ENCODE measurements at regions not wholly inside any gene's neighbourhood (a gene's known extent, or its start where the extent isn't known, plus 50 kb on each side); places are given as distances from the start of the nearest gene placed in this dataset.
A peak's percentile ranks its signal among the peaks of the same experiment; 100 is the strongest.

DNA sequence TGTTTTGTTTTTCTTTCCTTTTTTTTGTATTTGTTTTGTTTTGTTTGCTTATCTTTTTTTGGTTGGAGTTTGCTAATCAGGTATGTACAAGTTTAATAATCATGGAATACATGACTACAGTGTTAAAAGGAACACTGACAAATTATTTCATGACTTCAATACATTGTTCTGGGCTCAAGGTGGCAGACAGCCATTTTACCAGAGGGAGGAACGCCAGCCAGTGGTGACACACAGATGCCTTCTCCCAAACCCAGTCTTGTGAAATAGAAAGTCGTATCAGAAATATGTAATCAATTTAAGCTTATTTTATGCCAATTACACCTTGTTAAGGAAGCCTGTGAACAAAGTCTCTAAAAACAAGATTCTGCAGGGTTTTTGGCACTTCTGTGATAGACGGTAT is 264.0 kb upstream of the EPHA4 start:
- FAIRE-seq (no peak), DNase-seq (ENCODE audit: insufficient read length, low spot score) (no peak)
- no peak for TF ChIP-seq POLR2A (IDR thresholded peaks at IDR 0.05; ENCODE audit: low read depth, low read length)

DNA sequence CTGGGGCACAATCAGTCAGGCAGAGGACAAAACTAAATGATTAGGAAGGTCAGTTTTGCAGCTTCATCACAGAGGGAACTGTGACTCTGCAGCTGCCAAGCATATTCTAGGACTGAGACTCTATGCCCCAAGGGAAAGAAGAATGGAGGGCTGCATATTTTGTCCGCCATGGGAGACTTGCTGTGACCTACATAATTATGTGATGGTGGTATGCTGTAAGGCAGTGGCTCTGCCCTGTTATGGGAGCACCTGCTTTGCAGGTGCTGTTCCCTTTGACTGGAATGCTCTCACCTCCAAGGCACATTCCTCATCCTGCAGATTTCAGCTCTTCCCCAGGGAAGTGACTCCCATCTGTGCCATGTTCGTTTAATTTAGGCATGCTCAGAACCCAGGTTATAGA is 261.9 kb upstream of the EPHA4 start:
- FAIRE-seq = no peak
- DNase-seq (ENCODE audit: insufficient read length, low spot score) = no peak
- TF ChIP-seq POLR2A (IDR thresholded peaks at IDR 0.05; ENCODE audit: low read depth, low read length) = no peak

DNA sequence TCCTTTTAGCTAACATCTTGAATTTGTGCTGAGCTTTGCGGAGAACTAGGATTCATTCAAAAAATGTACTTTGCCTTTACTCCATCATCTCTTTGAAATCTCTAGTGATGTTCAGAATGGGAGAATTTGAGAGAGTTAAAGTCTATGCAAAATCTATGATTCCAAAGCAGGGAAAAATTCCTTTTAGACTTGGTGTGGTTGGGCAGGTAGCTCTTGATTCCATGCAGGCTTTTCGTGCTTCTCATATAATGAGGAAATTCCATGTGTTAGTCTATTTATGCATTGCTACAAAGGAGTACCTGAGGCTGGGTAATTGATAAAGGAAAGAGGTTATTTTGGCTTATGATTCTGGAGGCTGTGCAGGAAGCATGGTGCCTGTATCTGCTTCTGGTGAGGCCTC is 258.9 kb upstream of the EPHA4 start:
- FAIRE-seq = no peak
- DNase-seq (ENCODE audit: insufficient read length, low spot score) = no peak
- TF ChIP-seq POLR2A (IDR thresholded peaks at IDR 0.05; ENCODE audit: low read depth, low read length) = no peak

DNA sequence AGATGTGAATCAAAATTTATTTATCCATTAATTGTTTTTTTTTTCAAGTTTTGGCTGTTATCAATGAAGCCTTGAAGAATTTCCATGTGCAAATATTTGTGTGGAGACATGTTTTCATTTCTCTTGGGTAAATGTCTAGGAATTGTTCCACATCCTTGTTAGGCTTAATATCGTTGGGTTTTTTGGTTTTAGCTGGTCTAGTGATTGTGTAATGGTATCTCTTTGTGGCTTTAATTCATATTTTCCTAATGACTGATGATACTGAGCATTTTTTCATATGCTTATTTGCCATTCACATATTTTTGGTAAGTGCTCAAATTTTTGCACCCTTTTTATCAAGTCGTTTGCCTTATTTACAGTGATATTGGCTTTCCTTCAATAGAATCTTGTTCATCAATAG is 250.3 kb upstream of the EPHA4 start:
- no peak for FAIRE-seq
- no peak for TF ChIP-seq POLR2A (IDR thresholded peaks at IDR 0.05; ENCODE audit: low read depth, low read length)
- no peak for DNase-seq (ENCODE audit: insufficient read length, low spot score)

DNA sequence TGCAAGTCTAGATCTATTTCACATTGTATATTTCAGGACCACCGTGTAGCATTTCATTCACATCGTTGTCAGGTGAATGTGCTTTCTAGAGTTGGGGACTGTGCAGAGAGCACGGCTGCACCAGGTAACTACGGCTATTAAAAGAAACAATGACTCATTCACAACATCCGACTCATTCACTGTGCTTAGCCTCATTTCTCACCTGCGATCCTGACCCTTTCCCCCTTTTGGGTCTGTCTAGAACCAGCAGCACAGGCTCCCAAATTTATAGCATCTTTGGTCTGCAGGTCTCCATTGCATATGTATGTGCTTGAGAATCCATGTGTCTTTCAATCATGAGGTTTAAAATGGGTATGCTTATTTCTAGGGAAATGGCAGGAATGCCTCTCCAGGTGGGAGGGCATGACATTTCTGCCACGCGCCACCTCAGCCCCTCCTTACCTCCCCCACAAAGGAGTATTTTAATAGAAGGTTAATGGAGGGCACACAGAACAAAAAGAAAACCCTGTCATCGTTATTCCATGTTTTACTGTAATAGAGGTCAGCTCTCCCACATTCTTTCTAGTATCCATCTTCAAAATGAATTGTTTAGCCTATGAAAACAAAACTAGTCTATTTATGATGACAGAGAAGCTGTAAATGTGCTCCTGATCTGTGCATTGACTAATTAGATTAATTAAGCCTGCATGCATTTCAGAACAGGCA is 246.7 kb upstream of the EPHA4 start:
- no peak for TF ChIP-seq POLR2A (IDR thresholded peaks at IDR 0.05; ENCODE audit: low read depth, low read length)
- DNase-seq (ENCODE audit: insufficient read length, low spot score) (no peak), FAIRE-seq (no peak)

DNA sequence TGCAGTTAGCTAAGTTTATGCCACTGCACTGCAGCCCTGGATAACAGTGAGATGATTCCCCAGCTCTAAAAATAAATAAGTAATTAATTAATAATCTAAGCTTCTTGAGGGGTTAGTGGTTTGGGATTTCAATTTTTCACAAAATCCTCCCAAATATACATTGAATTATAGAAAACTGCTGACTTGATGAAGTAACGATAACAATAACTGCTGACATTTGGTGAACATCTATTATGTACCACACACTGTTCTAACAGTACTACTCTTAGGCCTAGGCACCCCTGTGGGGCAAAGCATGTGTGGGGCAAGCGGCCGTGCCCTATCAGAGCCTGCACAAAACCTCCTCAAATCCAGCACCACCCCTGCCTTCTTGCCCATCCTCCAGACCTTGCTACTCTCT is 245.8 kb upstream of the EPHA4 start:
- DNase-seq (ENCODE audit: insufficient read length, low spot score) = no peak
- no peak for FAIRE-seq
- no peak for TF ChIP-seq POLR2A (IDR thresholded peaks at IDR 0.05; ENCODE audit: low read depth, low read length)

DNA sequence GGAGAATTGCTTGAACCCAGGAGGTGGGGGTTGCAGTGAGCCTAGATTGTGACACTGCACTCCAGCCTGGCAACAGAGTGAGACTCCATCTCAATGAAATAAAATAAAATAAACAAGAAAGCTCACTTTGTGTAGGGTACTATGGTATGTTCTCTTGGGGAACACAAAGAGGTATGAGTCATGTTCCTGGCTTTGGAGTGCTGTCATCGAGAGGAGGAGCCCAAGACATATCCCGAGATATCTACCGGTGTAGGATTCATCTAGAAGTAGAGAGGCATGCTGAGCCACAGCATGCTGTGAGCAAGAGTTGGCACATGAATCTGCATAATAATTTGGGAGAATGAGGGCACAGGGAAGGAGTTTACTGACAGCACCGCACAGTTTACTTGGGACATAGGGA is 244.9 kb upstream of the EPHA4 start:
- FAIRE-seq (peak; percentile 11), DNase-seq (ENCODE audit: insufficient read length, low spot score) (peak; percentile 22)
- no peak for TF ChIP-seq POLR2A (IDR thresholded peaks at IDR 0.05; ENCODE audit: low read depth, low read length)

DNA sequence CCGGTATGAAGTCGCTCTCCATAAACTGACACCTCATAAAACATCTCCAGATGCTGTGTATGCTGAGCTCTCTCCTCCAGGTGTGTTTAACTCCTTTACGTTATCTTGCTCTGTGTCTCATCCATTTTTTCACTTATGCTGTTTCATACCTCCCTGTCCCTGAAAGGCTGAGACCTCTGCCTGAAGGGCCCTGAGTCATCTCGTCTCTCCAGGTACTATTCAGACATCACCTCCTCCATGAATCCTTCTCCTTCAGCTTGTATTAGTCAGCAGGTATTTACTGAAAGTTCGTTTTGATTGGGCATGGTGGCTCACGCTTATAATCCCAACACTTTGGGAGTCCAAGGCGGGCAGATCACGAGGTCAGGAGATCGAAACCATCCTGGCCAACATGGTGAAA is 244.5 kb upstream of the EPHA4 start:
- FAIRE-seq (no peak), DNase-seq (ENCODE audit: insufficient read length, low spot score) (no peak)
- TF ChIP-seq POLR2A (IDR thresholded peaks at IDR 0.05; ENCODE audit: low read depth, low read length) = no peak

DNA sequence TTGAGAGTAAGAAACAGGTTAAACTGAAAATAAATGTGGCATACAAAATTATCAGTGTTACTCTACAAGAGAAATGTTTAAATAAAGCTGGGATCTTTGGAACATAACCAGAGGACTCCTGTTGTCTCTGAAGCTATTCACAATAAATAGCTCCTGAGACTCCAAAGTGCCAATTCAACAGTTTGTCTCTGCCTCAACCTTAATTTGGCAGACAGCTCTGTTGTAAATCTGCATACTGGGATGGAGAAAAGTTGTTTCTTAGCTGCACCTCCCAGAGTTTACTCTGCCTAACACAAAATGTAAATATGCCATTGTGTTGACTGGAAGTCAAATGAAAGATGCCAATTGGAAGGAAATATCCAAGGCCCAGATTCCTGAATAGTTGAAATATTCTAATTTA is 238.5 kb upstream of the EPHA4 start:
- FAIRE-seq = no peak
- no peak for TF ChIP-seq POLR2A (IDR thresholded peaks at IDR 0.05; ENCODE audit: low read depth, low read length)
- no peak for DNase-seq (ENCODE audit: insufficient read length, low spot score)

DNA sequence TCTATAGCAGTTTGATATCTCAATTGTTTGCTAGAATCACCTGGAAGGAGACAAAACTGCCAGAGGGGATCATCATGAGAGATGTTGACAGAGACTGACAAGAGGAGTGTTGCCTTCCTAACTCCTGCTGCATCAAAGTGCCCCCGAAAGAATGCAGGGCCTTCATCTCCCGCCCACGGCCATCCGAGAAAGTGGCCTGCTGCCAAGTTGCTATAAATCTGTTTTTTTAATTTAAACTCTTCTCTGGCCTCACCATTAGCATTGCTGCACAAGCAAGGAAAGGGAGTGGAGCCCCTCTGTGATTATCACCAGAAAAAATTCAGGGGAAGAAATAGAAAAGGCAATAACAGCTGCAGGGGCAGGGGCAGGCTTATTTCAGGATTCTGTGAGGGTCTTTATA is 238.1 kb upstream of the EPHA4 start:
- no peak for TF ChIP-seq POLR2A (IDR thresholded peaks at IDR 0.05; ENCODE audit: low read depth, low read length)
- DNase-seq (ENCODE audit: insufficient read length, low spot score) (no peak), FAIRE-seq (no peak)

DNA sequence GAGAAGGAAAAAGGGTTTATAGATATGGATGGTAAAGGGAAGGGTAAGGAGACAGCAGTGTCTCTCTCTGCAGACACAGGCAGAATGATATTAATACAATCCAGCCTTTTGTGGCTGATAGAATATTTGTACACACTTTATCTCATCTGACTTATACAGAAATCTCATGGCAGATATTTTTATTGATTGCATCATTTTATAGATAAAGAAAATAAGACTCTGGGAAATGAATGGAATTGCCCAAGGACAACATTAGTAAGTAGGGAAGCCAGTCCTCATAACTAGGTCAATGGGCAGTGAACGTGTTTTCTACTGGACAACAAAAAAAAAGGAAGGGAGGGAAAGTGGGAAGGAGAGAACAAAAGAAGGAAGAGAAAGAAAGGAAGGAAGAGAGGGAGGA is 236.4 kb upstream of the EPHA4 start:
- FAIRE-seq (no peak), DNase-seq (ENCODE audit: insufficient read length, low spot score) (no peak)
- TF ChIP-seq POLR2A (IDR thresholded peaks at IDR 0.05; ENCODE audit: low read depth, low read length) = no peak

DNA sequence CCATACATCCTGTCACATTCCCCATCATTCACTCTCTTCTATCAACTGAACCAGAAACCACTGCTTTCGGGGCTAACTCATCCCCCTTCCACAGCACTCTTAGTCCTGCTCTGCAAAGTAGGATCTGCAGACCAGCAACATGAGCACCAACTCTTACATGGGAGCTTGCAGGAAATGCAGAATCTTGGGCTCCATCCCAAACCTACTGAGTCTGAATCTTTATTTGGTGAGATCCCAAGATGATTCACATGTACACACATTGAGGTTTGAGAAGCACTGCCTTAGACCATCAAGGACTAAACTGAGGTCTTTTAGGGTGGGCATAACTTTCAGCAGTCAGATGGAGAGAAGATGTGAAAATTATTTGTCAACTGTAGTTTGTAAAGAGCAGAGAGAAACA is 235.6 kb upstream of the EPHA4 start:
- FAIRE-seq (no peak), DNase-seq (ENCODE audit: insufficient read length, low spot score) (no peak)
- no peak for TF ChIP-seq POLR2A (IDR thresholded peaks at IDR 0.05; ENCODE audit: low read depth, low read length)

DNA sequence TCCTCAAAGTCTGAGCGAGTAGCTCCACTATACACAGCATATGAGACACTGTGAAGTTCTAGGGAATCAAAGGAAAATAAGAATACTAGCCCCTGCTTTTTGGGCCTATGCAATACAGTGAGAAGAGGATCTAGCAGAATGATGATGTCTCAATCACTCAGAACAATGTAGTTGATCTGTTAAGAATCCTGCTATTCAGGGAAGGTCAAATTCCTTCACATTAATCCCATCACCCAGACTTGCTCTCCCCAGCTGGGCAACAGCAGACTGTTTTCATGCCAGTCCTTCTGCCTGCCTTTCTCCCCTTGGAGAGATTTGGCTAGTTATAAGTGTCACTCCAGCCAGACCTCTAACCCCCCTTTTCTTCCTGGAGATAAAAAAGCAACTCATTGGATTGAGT is 230.0 kb upstream of the EPHA4 start:
- DNase-seq (ENCODE audit: insufficient read length, low spot score) = no peak
- no peak for TF ChIP-seq POLR2A (IDR thresholded peaks at IDR 0.05; ENCODE audit: low read depth, low read length)
- no peak for FAIRE-seq

DNA sequence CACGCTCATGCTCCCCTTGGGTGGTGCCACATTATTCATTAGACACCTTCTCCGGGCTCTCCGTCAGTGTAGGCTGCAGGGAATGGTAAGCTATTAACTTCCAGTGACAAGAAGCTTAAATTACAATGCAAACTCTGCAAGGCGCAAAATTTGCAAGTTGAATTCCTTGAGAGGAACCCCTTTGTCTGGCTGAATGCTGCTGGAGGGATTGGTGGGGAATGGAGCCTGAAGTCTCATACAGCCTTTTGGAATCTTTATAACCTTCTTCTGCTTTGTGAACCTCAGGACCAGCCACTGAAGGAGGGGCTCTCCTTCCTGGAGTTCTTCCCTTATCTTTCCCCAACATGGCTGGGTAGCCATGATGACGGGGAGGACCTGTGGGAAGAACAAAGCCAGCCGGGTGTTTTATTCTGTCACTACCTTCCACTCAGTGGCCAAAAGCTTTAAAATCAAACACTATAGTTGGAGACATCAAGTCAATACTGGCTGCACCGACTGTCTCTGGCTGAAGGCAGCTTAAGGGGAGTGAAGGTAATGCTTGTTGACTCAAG is 220.9 kb upstream of the EPHA4 start:
- FAIRE-seq = no peak
- no peak for DNase-seq (ENCODE audit: insufficient read length, low spot score)

DNA sequence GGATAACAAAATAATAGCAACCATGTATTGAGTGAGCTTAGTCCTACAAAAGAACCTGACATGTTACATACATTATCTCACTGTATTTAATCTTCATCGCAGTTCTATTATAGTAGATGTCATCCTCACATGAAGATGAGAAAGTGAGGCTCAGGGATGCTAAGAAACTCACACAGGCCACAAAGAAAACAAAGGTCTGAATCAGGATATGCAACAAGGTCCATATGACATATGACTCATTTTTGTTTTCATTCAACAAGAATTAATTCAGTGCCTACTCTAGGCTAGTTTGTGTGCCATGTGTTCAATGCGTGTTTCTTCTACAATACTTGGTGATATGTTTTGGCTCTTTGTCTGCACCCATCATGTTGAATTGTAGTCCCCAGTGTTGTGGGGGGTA is 219.7 kb upstream of the EPHA4 start:
- no peak for TF ChIP-seq POLR2A (IDR thresholded peaks at IDR 0.05; ENCODE audit: low read depth, low read length)
- DNase-seq (ENCODE audit: insufficient read length, low spot score) = peak; percentile 3
- FAIRE-seq = peak; percentile 55

More for the DNA sequence above, 220.9 kb upstream of the EPHA4 start:
- TF ChIP-seq POLR2A (IDR thresholded peaks at IDR 0.05; ENCODE audit: low read depth, low read length) = no peak

Measured in H54 (cell line).